ENCODE measurements at regions not wholly inside any gene's neighbourhood (a gene's known extent, or its start where the extent isn't known, plus 50 kb on each side); places are given as distances from the start of the nearest gene placed in this dataset.

GRCh38 chr7:106196460-106197021, 84.4 kb upstream of the SYPL1 start:
- no peak for DNase-seq (ENCODE audit: low read depth)

DNA sequence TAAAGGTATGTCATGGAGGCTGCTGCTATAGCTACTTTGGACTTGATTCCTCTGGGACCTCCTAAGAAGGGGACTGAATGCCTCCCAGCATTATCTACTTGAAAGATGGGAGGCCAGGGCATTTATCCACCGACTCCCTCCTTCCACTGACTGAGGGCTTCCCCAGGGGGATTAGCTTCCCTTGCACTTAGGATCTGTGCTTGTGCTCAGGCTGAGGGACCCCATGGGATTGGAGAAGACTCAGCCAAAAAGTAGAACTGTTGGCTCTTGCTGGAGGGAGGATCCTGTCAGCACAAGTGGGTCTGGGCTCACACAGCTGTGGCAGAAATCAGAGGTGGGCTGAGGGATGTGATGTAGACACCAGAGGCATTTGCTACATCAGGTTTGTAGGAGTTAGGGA, 81.5 kb upstream of the SYPL1 start:
- no peak for DNase-seq (ENCODE audit: low read depth)

DNA sequence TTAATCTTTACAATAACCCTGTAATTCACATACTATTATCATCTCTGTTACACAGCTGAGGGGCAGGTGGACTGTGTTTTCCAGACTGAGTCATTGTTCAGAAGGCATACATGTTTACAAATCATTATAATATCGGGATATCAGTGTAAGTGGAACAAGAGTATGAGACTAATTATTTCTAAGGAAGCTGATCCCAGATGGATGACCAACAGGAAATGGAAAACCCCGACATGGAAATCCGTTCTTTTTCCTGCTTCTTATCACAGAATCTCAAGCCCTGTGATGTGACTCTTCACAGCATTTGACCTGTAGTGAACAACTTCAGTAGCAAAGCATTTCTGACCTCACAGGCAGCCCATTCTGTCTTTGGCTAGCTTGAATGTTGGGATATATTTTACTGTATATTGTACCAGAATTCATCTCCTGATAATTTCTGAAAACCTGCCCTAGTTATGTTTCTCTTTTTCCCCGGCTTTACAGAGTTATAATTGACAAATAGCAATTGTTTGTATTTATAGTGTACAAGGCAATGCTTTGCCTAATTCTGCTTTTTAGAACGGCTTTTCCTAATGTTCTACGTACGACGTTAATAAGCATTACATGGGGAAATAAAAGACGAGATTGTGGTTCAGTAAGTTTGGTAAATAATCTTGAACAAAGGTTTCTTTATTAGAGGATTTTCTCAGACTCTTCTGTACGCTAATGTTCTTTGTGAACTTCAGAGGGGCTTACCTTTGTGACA, 78.6 kb upstream of the SYPL1 start:
- no peak for DNase-seq (ENCODE audit: low read depth)

DNA sequence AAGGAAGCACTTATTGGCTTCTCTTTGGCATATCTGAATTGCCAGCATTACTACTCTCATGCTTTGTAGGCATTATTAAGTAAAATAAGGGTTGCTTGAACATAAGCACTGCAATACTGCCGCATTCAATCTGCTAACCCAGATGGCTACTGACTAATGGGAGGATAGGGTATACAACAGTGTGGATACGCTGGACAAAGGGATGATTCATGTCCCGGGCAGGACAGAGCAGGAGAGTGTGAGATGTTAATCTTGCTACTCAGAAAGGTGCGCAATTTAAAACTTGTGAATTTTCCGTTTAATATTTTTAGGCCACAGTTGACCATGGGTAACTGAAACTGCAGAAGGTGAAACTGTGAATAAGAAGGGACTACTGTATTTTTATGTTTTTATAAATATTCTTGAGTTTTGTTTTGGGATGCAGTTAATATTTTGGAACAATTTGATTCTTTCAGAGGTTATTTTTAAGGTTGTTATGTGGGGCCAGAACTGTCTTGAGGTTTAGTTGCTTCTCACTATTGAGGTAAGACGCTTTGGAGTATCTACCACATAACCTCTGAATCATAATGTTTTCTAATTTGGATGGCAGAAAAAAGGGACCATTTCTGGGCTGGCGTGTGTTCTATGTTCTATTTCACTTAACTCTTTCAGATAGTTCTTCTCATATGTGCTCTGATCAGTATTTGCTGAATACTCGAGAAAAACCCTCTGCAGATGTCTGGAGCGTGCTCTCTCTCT, 75.7 kb upstream of the SYPL1 start:
- DNase-seq (ENCODE audit: low read depth): no peak

- DNase-seq (ENCODE audit: low read depth): no peak
These were observed 73.6 kb upstream of the SYPL1 start for GRCh38 chr7:106185719-106186118.

DNA sequence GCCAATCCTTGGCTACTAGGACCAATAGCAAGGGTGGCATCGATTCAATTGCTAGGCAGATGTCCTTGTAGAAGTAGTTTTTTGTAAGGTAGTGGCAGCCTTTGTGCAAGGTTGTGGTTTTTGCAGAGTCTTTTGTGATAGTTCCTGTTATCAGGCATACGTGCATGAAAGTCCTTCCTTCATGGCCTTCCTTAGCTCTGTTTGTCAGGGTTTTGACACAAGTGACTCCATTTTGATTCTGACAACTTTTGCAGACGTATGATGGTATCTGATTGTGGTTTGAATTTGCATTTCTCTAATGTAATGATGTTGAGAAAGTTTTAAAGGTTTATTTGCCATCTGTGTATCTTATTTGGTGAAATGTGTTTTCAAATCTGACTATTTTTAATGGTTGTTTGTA, 71.8 kb upstream of the SYPL1 start:
- DNase-seq (ENCODE audit: low read depth): no peak

DNA sequence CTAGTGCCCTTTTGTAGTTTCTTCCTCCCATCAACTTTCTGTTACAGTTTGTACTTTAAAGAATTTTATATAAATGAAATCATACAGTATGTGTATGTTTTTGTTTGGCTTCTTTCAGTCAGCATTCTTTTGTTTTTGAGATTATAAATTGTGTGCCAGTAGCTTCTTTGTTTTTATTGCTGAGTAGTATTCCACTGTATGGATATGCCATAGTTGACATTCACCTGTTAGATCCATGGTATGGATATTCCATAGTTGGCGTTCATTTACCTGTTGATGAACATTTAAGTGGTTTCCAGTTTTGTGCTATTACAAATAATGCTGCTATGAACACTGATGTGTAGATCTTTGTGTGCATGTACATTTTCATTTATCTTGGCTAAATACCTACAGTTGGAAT, 70.8 kb upstream of the SYPL1 start:
- no peak for DNase-seq (ENCODE audit: low read depth)

GRCh38 chr7:106181658-106182265, 69.7 kb upstream of the SYPL1 start:
- DNase-seq (ENCODE audit: low read depth): no peak

GRCh38 chr7:106180721-106181120, 68.6 kb upstream of the SYPL1 start:
- no peak for DNase-seq (ENCODE audit: low read depth)

DNA sequence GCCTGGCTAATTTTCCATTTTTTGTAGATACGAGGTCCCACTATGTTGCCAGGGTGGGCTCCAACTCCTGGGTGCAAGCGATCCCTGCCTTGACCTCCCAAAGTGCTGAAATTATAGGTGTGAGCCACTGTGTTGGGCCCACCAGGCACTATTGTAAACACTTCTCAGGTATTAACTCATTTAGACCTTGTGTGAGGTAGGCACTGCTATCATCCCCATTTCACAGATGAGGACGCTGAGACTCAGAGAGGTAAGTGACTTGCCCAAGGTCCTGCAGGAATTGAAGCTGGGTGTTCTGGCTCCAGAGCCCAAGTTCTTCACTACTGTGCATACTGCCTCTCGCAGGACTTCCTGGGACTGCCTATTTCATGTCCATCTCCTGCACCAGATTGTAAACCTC, 67.1 kb upstream of the SYPL1 start:
- no peak for DNase-seq (ENCODE audit: low read depth)

- DNase-seq (ENCODE audit: low read depth): no peak
These were observed 66.6 kb upstream of the SYPL1 start for GRCh38 chr7:106178593-106179134.

- DNase-seq (ENCODE audit: low read depth): no peak
These were observed 65.9 kb upstream of the SYPL1 start for GRCh38 chr7:106177738-106178592.

DNA sequence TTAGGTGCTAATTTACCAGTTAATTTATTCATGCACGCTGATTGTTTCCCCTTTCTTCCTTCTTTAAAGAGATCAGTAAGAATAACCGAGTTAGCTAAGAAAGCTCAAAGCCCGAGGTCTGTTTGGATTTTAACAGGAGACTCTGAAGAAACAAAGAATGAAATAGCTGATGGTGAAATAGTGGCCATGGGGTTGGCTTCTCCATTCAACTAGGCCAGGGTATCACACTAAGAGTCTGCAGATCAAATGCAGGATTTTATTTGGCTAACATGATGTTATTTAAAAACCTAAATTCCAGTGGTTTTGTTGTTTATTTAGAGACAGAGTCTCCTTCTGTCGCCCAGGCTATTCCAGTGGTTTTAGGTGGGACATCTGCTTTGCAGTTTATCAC, 65.2 kb upstream of the SYPL1 start:
- DNase-seq (ENCODE audit: low read depth): no peak

GRCh38 chr7:106176414-106177299, 64.5 kb upstream of the SYPL1 start:
- peak; percentile 19 for DNase-seq (ENCODE audit: low read depth)

- DNase-seq (ENCODE audit: low read depth): no peak
These were observed 63.4 kb upstream of the SYPL1 start for GRCh38 chr7:106175507-106175906.

- no peak for DNase-seq (ENCODE audit: low read depth)
These were observed 58.5 kb upstream of the SYPL1 start for GRCh38 chr7:106170651-106171050.

DNA sequence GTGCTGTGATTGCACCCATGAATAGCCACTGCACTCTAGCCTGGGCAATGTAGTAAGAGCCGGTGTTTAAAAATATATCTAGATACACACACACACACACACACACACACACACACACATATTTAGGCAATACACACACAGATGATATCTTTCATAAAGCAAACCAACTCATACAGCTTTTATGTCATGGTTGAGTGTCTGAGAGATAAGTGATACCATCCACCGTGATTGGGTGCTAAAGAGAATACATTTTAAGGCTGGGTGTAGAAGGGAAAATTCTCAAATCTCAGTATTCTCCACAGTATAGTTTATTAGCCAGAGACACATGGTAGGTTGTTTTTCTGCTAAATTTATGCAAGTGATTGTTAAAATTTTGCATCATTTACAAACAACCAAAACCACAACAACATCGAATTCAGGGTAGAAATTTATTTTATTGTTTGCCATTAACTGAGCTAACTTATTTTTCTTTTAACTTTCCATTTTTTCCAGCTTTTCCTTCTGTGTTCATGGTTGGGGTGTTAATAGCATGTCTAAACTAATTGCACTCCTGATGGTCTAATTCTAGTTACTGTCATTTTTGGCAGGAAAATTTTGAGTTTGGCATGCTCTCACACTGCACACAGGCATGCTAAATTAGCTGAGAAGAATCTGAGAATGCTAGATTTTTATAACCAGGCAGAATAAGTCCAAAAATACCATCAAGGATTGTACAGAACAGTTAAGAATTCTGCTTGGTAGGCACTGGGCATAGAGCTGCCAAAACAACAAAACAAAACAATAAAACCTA, 57.9 kb upstream of the SYPL1 start:
- DNase-seq (ENCODE audit: low read depth): no peak

DNA sequence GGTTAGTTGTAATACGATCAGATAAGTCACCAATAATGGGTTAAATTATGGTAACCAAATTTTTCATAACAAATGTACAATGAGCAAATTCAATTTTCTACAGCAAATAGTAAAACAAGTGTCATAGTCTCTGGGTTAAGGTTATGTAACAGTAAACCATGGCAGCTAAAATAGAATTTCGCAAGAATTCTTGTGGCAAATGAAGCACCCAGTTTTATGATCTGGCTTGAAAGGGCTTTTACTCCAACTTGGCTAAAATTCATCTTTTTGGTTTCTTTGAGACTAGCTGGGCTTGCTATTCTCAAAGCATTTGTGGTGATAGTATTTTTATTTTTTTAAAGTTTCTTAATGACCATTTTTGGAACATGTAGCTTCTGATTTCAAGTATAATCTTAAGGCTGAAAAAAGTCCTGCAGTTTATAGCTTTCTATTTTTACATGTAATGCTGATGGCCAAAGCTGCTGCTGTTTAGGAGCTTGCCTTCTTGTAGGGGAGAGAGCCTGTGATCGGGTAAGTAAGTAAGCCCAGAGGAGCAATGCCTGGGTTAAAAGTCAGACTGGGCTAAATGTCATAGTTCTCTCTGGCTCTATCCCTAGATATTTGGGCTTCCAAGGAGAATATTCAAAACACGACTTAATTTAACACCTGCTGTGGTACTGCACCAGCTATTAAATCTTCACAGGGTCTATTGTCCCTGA, 55.5 kb upstream of the SYPL1 start:
- DNase-seq (ENCODE audit: low read depth): no peak

DNA sequence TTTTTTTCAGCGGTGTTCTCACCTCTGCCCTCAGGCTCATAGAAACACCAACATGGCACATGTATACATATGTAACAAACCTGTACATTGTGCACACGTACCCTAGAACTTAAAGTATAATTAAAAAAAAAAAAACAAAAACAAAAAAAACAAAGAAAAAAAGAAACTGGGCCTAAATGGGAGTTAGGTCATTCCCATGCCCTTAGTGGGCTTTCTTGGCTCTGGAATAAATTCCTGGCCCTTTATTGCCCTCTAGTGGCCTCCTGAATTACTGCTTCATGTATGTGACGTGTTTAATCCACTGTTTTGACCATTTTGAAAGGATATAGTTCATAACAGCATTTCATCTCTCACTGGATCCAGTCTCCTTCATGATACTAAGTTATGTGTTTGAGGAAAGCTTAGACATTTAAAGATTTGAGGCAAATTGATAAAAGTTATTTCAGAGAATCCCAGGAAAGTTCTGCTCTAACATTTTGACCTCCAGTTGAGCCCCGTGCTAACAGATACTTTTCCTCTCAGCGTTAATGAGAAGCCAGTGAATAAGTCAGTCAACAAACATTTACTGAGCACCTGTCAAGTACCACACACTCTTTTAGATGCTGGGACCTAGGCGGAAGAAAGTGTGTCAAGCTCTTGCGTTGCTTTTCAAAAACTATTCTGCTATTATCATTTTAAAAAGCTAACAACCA, 54.7 kb upstream of the SYPL1 start:
- DNase-seq (ENCODE audit: low read depth): no peak
